ENCODE measurements at regions not wholly inside any gene's neighbourhood (a gene's known extent, or its start where the extent isn't known, plus 50 kb on each side); places are given as distances from the start of the nearest gene placed in this dataset.

- H3K4me3 ChIP-seq (ENCODE audit: low read depth, low read length), result no peak overlapping the region
- Mint-ChIP-seq H3K4me1 (ENCODE audit: low read depth, unreplicated experiment) (no peaks in the 10 kb centered on the region), H3K27ac (ENCODE audit: unreplicated experiment) (no peak overlapping the region), H3K36me3 (ENCODE audit: insufficient read depth, unreplicated experiment) (no peaks in the 10 kb centered on the region), H3K9me3 (ENCODE audit: unreplicated experiment) (peaks cover 10% of the 10 kb centered on the region), H3K27me3 (ENCODE audit: insufficient read depth, unreplicated experiment) (no peaks in the 10 kb centered on the region), H3K4me3 (ENCODE audit: unreplicated experiment) (no peak overlapping the region)
- H3K27me3 ChIP-seq (replicated peaks; ENCODE audit: control insufficient read depth, insufficient read depth, low read length), result no peaks in the 10 kb centered on the region
- H3K36me3 ChIP-seq (ENCODE audit: control insufficient read depth, insufficient read depth, low read length), result no peaks in the 10 kb centered on the region
- no peak for DNase-seq
- 0 out of 2 replicates have a peak, but pooled peaks cover 2% of the 10 kb centered on the region for H3K9me3 ChIP-seq
- no peaks in the 10 kb centered on the region for H3K4me1 ChIP-seq
- CTCF ChIA-PET, result no interaction called here
- POLR2A ChIA-PET, result no interaction called here
- no TSS peak for BruUV-seq (replicated peaks)
- no peak for TF ChIP-seq CTCF (IDR thresholded peaks at IDR 0.05; ENCODE audit: insufficient read depth in 1 of 2, low read depth in 1 of 2, low read length in 1 of 2, severe bottlenecking in 1 of 2, unreplicated experiment in 1 of 2)
- intact Hi-C loops (cut with micrococcal nuclease; ENCODE audit: unreplicated experiment), result no loop called here
These were observed 249.0 kb upstream of the ZP4 start for GRCh38 chr1:238139713-238140112.

DNA sequence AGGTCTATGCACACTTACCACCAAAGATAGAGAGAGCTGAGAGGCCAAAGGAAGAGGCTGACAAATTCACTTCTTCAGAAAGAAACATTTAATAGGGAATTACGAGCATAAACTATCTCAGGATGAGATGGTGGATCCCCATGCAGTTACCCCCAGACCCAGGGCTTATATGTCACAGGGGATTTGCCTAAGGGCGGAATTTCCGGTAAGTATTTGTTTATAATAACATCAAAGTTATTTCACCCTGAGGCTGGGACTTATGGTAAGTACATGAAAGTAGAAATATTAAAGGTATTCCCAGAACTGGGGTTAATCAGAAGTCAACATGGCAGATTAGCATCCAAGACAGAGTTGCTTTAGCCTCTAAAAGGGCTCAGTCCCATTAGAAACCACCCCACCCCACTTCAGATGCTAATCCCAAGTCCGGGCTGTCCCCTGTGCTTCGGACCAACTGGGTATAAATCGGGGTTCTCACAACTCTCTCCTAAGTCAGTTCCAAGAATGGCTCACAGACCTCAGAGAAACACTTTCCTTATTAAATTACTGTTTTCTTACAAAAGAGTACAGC is 247.4 kb upstream of the ZP4 start:
- Histone ChIP-seq H3K4me1 (no peaks in the 10 kb centered on the region), H3K9me3 (0 out of 2 replicates have a peak, but pooled peaks cover 2% of the 10 kb centered on the region), H3K27me3 (replicated peaks; ENCODE audit: control insufficient read depth, insufficient read depth, low read length) (no peaks in the 10 kb centered on the region), H3K4me3 (ENCODE audit: low read depth, low read length) (no peak overlapping the region), H3K36me3 (ENCODE audit: control insufficient read depth, insufficient read depth, low read length) (no peaks in the 10 kb centered on the region)
- H3K4me1 Mint-ChIP-seq (ENCODE audit: low read depth, unreplicated experiment), result no peaks in the 10 kb centered on the region
- DNase-seq, result no peak
- H3K27ac Mint-ChIP-seq (ENCODE audit: unreplicated experiment), result no peak overlapping the region
- H3K27me3 Mint-ChIP-seq (ENCODE audit: insufficient read depth, unreplicated experiment), result no peaks in the 10 kb centered on the region
- intact Hi-C loops (cut with micrococcal nuclease; ENCODE audit: unreplicated experiment), result no loop called here
- BruUV-seq (replicated peaks), result no TSS peak
- no peaks in the 10 kb centered on the region for H3K36me3 Mint-ChIP-seq (ENCODE audit: insufficient read depth, unreplicated experiment)
- no peak overlapping the region for H3K4me3 Mint-ChIP-seq (ENCODE audit: unreplicated experiment)
- ChIA-PET POLR2A (no interaction called here), CTCF (no interaction called here)
- no peak for TF ChIP-seq CTCF (IDR thresholded peaks at IDR 0.05; ENCODE audit: insufficient read depth in 1 of 2, low read depth in 1 of 2, low read length in 1 of 2, severe bottlenecking in 1 of 2, unreplicated experiment in 1 of 2)
- H3K9me3 Mint-ChIP-seq (ENCODE audit: unreplicated experiment), result peaks cover 18% of the 10 kb centered on the region

DNA sequence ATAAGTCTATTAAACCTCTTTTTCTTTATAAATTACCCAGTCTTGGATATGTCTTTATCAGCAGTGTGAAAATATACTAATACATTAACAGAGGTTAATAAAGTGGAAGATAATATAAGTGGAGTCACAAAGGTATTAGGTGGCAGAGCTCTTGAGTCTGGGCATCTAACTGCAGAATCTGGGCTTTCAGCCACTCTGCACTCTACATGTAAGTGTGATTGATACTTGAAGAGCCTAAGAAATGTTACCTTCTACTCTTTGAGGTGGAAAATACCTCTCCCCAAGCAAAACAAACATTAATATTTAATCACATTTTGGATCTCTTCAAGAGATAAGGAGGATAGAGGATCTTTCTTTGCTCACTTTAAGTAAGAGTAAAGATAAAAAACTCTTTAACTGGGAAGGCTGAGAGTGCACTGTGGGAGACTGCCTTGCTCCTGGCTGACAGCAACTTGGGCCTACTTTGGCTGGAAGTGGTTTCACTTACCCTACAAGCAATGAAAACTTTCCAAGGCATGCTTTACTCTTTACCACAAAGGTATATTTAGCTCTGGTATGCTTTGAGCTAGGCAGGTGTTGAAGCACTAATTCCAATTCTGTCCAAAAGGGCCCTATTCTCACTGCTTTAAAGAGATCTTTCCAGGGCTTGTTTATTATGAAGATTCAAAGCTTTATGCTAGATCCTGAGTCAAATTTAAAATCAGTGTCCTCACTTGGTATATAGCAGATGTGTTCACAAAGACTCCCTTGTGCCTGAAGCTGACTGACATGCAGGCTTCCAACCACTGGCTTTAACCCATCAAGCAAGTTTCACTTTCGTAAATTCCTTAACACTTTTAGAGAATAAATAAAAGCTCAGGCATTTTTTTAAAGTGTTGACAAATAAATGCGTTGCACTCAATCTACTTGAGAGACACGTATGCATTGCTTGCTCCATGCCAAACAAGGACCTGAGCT is 245.3 kb upstream of the ZP4 start:
- no peaks in the 10 kb centered on the region for H3K36me3 Mint-ChIP-seq (ENCODE audit: insufficient read depth, unreplicated experiment)
- Histone ChIP-seq H3K27me3 (replicated peaks; ENCODE audit: control insufficient read depth, insufficient read depth, low read length) (no peaks in the 10 kb centered on the region), H3K9me3 (0 out of 2 replicates have a peak, but pooled peaks cover 2% of the 10 kb centered on the region), H3K4me3 (ENCODE audit: low read depth, low read length) (no peak overlapping the region), H3K4me1 (no peaks in the 10 kb centered on the region), H3K36me3 (ENCODE audit: control insufficient read depth, insufficient read depth, low read length) (no peaks in the 10 kb centered on the region)
- BruUV-seq (replicated peaks), result no TSS peak
- peaks cover 18% of the 10 kb centered on the region for H3K9me3 Mint-ChIP-seq (ENCODE audit: unreplicated experiment)
- H3K27ac Mint-ChIP-seq (ENCODE audit: unreplicated experiment), result no peak overlapping the region
- no peak overlapping the region for H3K4me3 Mint-ChIP-seq (ENCODE audit: unreplicated experiment)
- no peaks in the 10 kb centered on the region for H3K4me1 Mint-ChIP-seq (ENCODE audit: low read depth, unreplicated experiment)
- ChIA-PET CTCF (no interaction called here), POLR2A (no interaction called here)
- intact Hi-C loops (cut with micrococcal nuclease; ENCODE audit: unreplicated experiment), result no loop called here
- DNase-seq, result no peak
- no peak for TF ChIP-seq CTCF (IDR thresholded peaks at IDR 0.05; ENCODE audit: insufficient read depth in 1 of 2, low read depth in 1 of 2, low read length in 1 of 2, severe bottlenecking in 1 of 2, unreplicated experiment in 1 of 2)
- H3K27me3 Mint-ChIP-seq (ENCODE audit: insufficient read depth, unreplicated experiment), result no peaks in the 10 kb centered on the region

Data from Caco-2 (cell line).